PFSK-1 (cell line): ENCODE measurements at regions not wholly inside any gene's neighbourhood (a gene's known extent, or its start where the extent isn't known, plus 50 kb on each side); places are given as distances from the start of the nearest gene placed in this dataset.

Source experiments
- FOXP2 ChIP-seq: optimal IDR thresholded peaks from 2 replicates; pipeline ENCODE3; 2011; ENCODE audit warnings: borderline replicate concordance, control low read depth, inconsistent platforms; ENCODE audit not compliant: insufficient read depth; ENCODE audit errors: extremely low read length, extremely low read depth
- POLR2AphosphoS5 ChIP-seq: IDR thresholded peaks from 2 replicates; pipeline ENCODE4 v1.6.1; 2012; ENCODE audit warnings: low read depth, mild to moderate bottlenecking, control low read depth, low read length, moderate library complexity
- REST ChIP-seq, 2 experiments: IDR thresholded peaks; 2 replicates each; pipeline versions ENCODE4 v1.6.1 to v1.8.0; 2011 to 2012; ENCODE audit warnings: low read depth in 2 of 2, low read length in 2 of 2, control low read depth in 1 of 2, inconsistent platforms in 1 of 2, mild to moderate bottlenecking in 1 of 2, moderate library complexity in 1 of 2; ENCODE audit not compliant: insufficient read depth in 1 of 2
- SIN3A ChIP-seq: IDR thresholded peaks from 2 replicates; pipeline ENCODE4 v1.6.1; 2012; ENCODE audit warnings: mild to moderate bottlenecking, low read length, moderate library complexity, borderline replicate concordance; ENCODE audit not compliant: insufficient read depth
- TAF1 ChIP-seq: IDR thresholded peaks from 2 replicates; pipeline ENCODE4 v1.6.1; 2012; ENCODE audit warnings: low read length, control low read depth, borderline replicate concordance; ENCODE audit not compliant: insufficient read depth

- no peak for TF ChIP-seq FOXP2
- no peak for TF ChIP-seq TAF1
- TF ChIP-seq SIN3A: no peak
Observed at GRCh38 chr9:38171538-38171884, 102.5 kb upstream of the SHB start.

- TF ChIP-seq REST (IDR thresholded peaks at IDR 0.05; ENCODE audit: insufficient read depth in 1 of 2, low read depth in 2 of 2, low read length in 2 of 2): no peak
- TF ChIP-seq SIN3A: no peak
- TF ChIP-seq POLR2AphosphoS5: no peak
- no peak for TF ChIP-seq FOXP2
- TF ChIP-seq TAF1: no peak
Observed at GRCh38 chr9:38166501-38166900, 97.5 kb upstream of the SHB start.

GRCh38 chr9:38164659-38165221 lies 95.7 kb upstream of the SHB start:
- TF ChIP-seq FOXP2: no peak
- TF ChIP-seq POLR2AphosphoS5: no peak
- TF ChIP-seq REST (IDR thresholded peaks at IDR 0.05; ENCODE audit: insufficient read depth in 1 of 2, low read depth in 2 of 2, low read length in 2 of 2): no peak
- TF ChIP-seq SIN3A: no peak

GRCh38 chr9:38163518-38163917 lies 94.5 kb upstream of the SHB start:
- TF ChIP-seq SIN3A: no peak
- no peak for TF ChIP-seq TAF1
- no peak for TF ChIP-seq POLR2AphosphoS5
- TF ChIP-seq REST (IDR thresholded peaks at IDR 0.05; ENCODE audit: insufficient read depth in 1 of 2, low read depth in 2 of 2, low read length in 2 of 2): no peak
- no peak for TF ChIP-seq FOXP2

- TF ChIP-seq POLR2AphosphoS5: no peak
- no peak for TF ChIP-seq REST (IDR thresholded peaks at IDR 0.05; ENCODE audit: insufficient read depth in 1 of 2, low read depth in 2 of 2, low read length in 2 of 2)
- no peak for TF ChIP-seq TAF1
- TF ChIP-seq SIN3A: no peak
Observed at GRCh38 chr9:38162332-38163211, 93.5 kb upstream of the SHB start.
